ENCODE measurements at regions not wholly inside any gene's neighbourhood (a gene's known extent, or its start where the extent isn't known, plus 50 kb on each side); places are given as distances from the start of the nearest gene placed in this dataset.

GRCh38 chr2:19272039-19272438, 86.4 kb downstream of the OSR1 start:
- H3K4me1 ChIP-seq: no peaks in the 10 kb centered on the region
- H3K27me3 ChIP-seq: no peaks in the 10 kb centered on the region
- H3K27ac ChIP-seq: no peak overlapping the region
- WGBS, 2 donors: 74 to 80% methylated on average over 4 of the region's 4 CpGs
- TF ChIP-seq POLR2A (IDR thresholded peaks at IDR 0.05) (no peak), CTCF (IDR thresholded peaks at IDR 0.05) (no peak), EP300 (IDR thresholded peaks at IDR 0.05) (no peak)
- no peaks in the 10 kb centered on the region for H3K36me3 ChIP-seq
- H3K4me3 ChIP-seq: no peak overlapping the region
- no peaks in the 10 kb centered on the region for H3K9me3 ChIP-seq
- no peak for DNase-seq (ENCODE audit: low spot score in 2 of 2)

GRCh38 chr2:19264852-19265251, 93.6 kb downstream of the OSR1 start:
- no peaks in the 10 kb centered on the region for H3K27me3 ChIP-seq
- no peaks in the 10 kb centered on the region for H3K36me3 ChIP-seq
- H3K4me3 ChIP-seq: no peak overlapping the region
- H3K4me1 ChIP-seq: no peaks in the 10 kb centered on the region
- DNase-seq (ENCODE audit: low spot score in 2 of 2): no peak
- no peaks in the 10 kb centered on the region for H3K9me3 ChIP-seq
- 78 to 79% methylated on average over 6 of the region's 6 CpGs for WGBS, 2 donors
- H3K27ac ChIP-seq: no peak overlapping the region
- TF ChIP-seq POLR2A (IDR thresholded peaks at IDR 0.05): no peak
- no peak for TF ChIP-seq EP300 (IDR thresholded peaks at IDR 0.05)
- no peak for TF ChIP-seq CTCF (IDR thresholded peaks at IDR 0.05)

DNA sequence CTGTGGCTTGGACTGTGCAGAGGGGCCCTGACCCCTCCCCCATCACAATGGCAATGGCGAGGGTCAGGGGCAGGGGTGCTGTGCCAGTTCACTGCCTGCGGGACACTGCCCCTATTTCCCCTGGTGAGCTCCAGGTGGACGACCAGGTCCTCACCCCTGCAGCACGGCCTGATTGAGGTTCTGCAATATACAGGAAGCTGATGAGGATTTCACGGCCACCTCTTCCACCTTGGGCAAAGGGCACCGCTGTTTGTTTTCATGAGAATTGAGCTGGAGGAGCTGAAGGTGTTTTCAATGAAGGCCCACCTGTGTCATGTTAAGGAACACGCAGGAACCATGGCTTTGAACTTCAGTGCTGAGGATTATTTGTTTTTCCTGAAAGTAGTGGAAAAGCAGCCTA, 96.3 kb downstream of the OSR1 start:
- TF ChIP-seq CTCF (IDR thresholded peaks at IDR 0.05): no peak
- TF ChIP-seq EP300 (IDR thresholded peaks at IDR 0.05): no peak
- TF ChIP-seq POLR2A (IDR thresholded peaks at IDR 0.05): no peak
- no peaks in the 10 kb centered on the region for H3K9me3 ChIP-seq
- no peaks in the 10 kb centered on the region for H3K36me3 ChIP-seq
- H3K4me3 ChIP-seq: no peak overlapping the region
- H3K27ac ChIP-seq: no peak overlapping the region
- 88 to 92% methylated on average over 7 of the region's 7 CpGs for WGBS, 2 donors
- H3K4me1 ChIP-seq: no peaks in the 10 kb centered on the region
- no peak for DNase-seq (ENCODE audit: low spot score in 2 of 2)
- H3K27me3 ChIP-seq: no peaks in the 10 kb centered on the region

DNA sequence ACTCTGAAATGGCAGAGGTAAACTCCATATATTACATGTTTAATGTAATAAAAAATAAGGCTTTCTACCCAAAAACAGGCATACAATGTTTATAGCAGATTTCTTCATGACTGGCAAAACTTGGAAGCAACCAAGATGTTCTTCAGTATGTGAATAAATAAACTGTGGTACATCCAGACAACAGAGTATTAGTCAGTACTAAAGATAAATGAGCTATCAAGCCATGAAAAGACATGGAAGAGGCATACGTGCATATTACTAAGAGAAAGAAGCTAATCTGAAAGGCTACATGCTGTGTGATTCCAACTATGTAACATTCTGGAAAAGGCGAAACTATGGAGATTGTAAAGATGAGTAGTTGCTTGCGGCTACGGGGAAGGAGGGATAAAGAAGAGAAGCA, 97.4 kb downstream of the OSR1 start:
- H3K27me3 ChIP-seq: no peaks in the 10 kb centered on the region
- no peaks in the 10 kb centered on the region for H3K36me3 ChIP-seq
- H3K9me3 ChIP-seq: no peaks in the 10 kb centered on the region
- no peak for DNase-seq (ENCODE audit: low spot score in 2 of 2)
- no peak overlapping the region for H3K27ac ChIP-seq
- 89 to 93% methylated on average over 4 of the region's 4 CpGs for WGBS, 2 donors
- H3K4me3 ChIP-seq: no peak overlapping the region
- H3K4me1 ChIP-seq: no peaks in the 10 kb centered on the region
- TF ChIP-seq POLR2A (IDR thresholded peaks at IDR 0.05) (no peak), EP300 (IDR thresholded peaks at IDR 0.05) (no peak), CTCF (IDR thresholded peaks at IDR 0.05) (no peak)

GRCh38 chr2:19256121-19256601, 102.3 kb downstream of the OSR1 start:
- H3K27ac ChIP-seq: no peak overlapping the region
- 61 to 73% methylated on average over 3 of the region's 3 CpGs for WGBS, 2 donors
- no peaks in the 10 kb centered on the region for H3K27me3 ChIP-seq
- no peaks in the 10 kb centered on the region for H3K9me3 ChIP-seq
- no peaks in the 10 kb centered on the region for H3K36me3 ChIP-seq
- H3K4me3 ChIP-seq: no peak overlapping the region
- DNase-seq (ENCODE audit: low spot score in 2 of 2): no peak
- no peaks in the 10 kb centered on the region for H3K4me1 ChIP-seq
- no peak for TF ChIP-seq CTCF (IDR thresholded peaks at IDR 0.05)
- no peak for TF ChIP-seq EP300 (IDR thresholded peaks at IDR 0.05)
- no peak for TF ChIP-seq POLR2A (IDR thresholded peaks at IDR 0.05)
